B cell (primary cell): ENCODE measurements at regions not wholly inside any gene's neighbourhood (a gene's known extent, or its start where the extent isn't known, plus 50 kb on each side); places are given as distances from the start of the nearest gene placed in this dataset.

ENCODE experiments used
- ATAC-seq: fragments of 200-7000 bp; cut with Tn5 transposase; one replicate; pipeline ENCODE4 v1.10.0; 2021; ENCODE audit warnings: low read depth, mild to moderate bottlenecking, moderate number of reproducible peaks, moderate library complexity
- CTCF ChIA-PET: fragments of 350-600 bp; sonication (Branson Sonifier 250); formaldehyde crosslinking; loops from one replicate; lab custom pipeline; 2021; ENCODE audit warnings: antibody characterized with exemption, inconsistent platforms; lab: Charles Lee
- POLR2A ChIA-PET: fragments of 350-600 bp; sonication (Branson Sonifier 250); formaldehyde crosslinking; loops from one replicate; lab custom pipeline; 2021; ENCODE audit warnings: antibody characterized with exemption; lab: Charles Lee
- DNase-seq: peaks from one replicate; pipeline ENCODE4 v3.0.0; 2013
- H2AFZ ChIP-seq: 2 replicates; pipeline ENCODE4 v1.6.1; 2012; ENCODE audit warnings: mild to moderate bottlenecking, low read depth, low read length; ENCODE audit not compliant: insufficient read depth, poor library complexity, severe bottlenecking
- H3K27ac ChIP-seq, 2 donors: 1 replicate in 1 of 2; 2 replicates in 1 of 2; pipeline ENCODE4 v1.5.1; 2012 to 2013; ENCODE audit warnings: low read length in 2 of 2, mild to moderate bottlenecking in 2 of 2, moderate library complexity in 1 of 2
- H3K27me3 ChIP-seq, 4 experiments: fragments of 200-600 bp in 1 of 4; sonication (generic) in 1 of 4; replicated peaks in 1 of 4; 1 replicate in 2 of 4; 2 replicates in 2 of 4; pipeline versions ENCODE4 v1.6.1 to v1.7.0; 2013 to 2016; ENCODE audit warnings: low read length in 3 of 4, mild to moderate bottlenecking in 2 of 4, mixed read lengths in 1 of 4, moderate library complexity in 1 of 4; ENCODE audit not compliant: insufficient read depth in 4 of 4, control insufficient read depth in 3 of 4; ENCODE audit errors: control extremely low read depth in 1 of 4
- H3K36me3 ChIP-seq, 2 experiments: replicated peaks in 1 of 2; 1 replicate in 1 of 2; 2 replicates in 1 of 2; pipeline versions ENCODE4 v1.6.1 to v1.7.1; 2013; ENCODE audit warnings: low read length in 1 of 2; ENCODE audit not compliant: insufficient read depth in 2 of 2, control insufficient read depth in 1 of 2; ENCODE audit errors: control extremely low read depth in 1 of 2, extremely low read depth in 1 of 2
- H3K4me1 ChIP-seq, 2 donors: fragments of 200-600 bp in 1 of 2; sonication (generic) in 1 of 2; 1 replicate in 1 of 2; 2 replicates in 1 of 2; pipeline versions ENCODE4 v1.5.1 to v1.6.1; 2013 to 2017; ENCODE audit warnings: low read length in 2 of 2; ENCODE audit not compliant: control insufficient read depth in 2 of 2, insufficient read depth in 2 of 2
- H3K4me2 ChIP-seq: replicated peaks from 2 replicates; pipeline ENCODE3; 2012; ENCODE audit warnings: mild to moderate bottlenecking, low read depth, low read length; ENCODE audit not compliant: poor library complexity, severe bottlenecking
- H3K4me3 ChIP-seq, 5 experiments: fragments of 200-600 bp in 1 of 5; sonication (generic) in 1 of 5; 1 replicate in 3 of 5; 2 replicates in 2 of 5; pipeline versions ENCODE4 v1.5.1 to v1.7.0; 2011 to 2016; ENCODE audit warnings: low read length in 4 of 5, mild to moderate bottlenecking in 4 of 5, low read depth in 2 of 5, control low read depth in 1 of 5, moderate library complexity in 1 of 5; ENCODE audit not compliant: insufficient read depth in 1 of 5; ENCODE audit errors: control extremely low read depth in 1 of 5, extremely low read depth in 1 of 5
- H3K79me2 ChIP-seq: fragments of 200-600 bp; sonication (generic); one replicate; pipeline ENCODE4 v1.6.0; 2016; ENCODE audit warnings: low read length; ENCODE audit not compliant: control insufficient read depth, insufficient read depth
- H3K9ac ChIP-seq: fragments of 200-600 bp; sonication (generic); 2 replicates; pipeline ENCODE4 v1.6.1; 2017; ENCODE audit warnings: mild to moderate bottlenecking, low read length, moderate library complexity
- H3K9me3 ChIP-seq, 3 donors: one replicate each; pipeline versions ENCODE4 v1.6.1 to v1.7.1; 2013; ENCODE audit warnings: low read length in 2 of 3; ENCODE audit not compliant: control insufficient read depth in 2 of 3, insufficient read depth in 1 of 3; ENCODE audit errors: control extremely low read depth in 1 of 3
- H4K20me1 ChIP-seq: 2 replicates; pipeline ENCODE4 v1.6.0; 2012; ENCODE audit warnings: mild to moderate bottlenecking, low read length; ENCODE audit not compliant: insufficient read depth, control insufficient read depth, poor library complexity, severe bottlenecking
- H3K27ac Mint-ChIP-seq: one replicate; pipeline ENCODE4 v1.8.0; 2021; ENCODE audit warnings: mixed read lengths
- H3K27me3 Mint-ChIP-seq: one replicate; pipeline ENCODE4 v1.8.0; 2021; ENCODE audit warnings: mixed read lengths
- H3K4me1 Mint-ChIP-seq: one replicate; pipeline ENCODE4 v1.8.0; 2021; ENCODE audit warnings: mixed read lengths
- H3K4me3 Mint-ChIP-seq: one replicate; pipeline ENCODE4 v1.8.0; 2021; ENCODE audit warnings: mixed read lengths
- H3K9me3 Mint-ChIP-seq: one replicate; pipeline ENCODE4 v1.8.0; 2022; ENCODE audit warnings: mixed read lengths; ENCODE audit not compliant: insufficient read depth
- CTCF ChIP-seq: fragments of 200-600 bp; IDR thresholded peaks from one replicate; pipeline ENCODE4 v1.8.0; 2022; ENCODE audit warnings: antibody characterized with exemption, mild to moderate bottlenecking
- EZH2 ChIP-seq: IDR thresholded peaks from 2 replicates; pipeline ENCODE4 v1.6.1; 2012; ENCODE audit warnings: borderline replicate concordance, low read depth, mild to moderate bottlenecking, moderate library complexity, low read length; ENCODE audit not compliant: insufficient read depth, poor library complexity, severe bottlenecking
- WGBS: methylation state at CpG from one replicate; pipeline ENCODE4 v1.1.5; 2013; ENCODE audit warnings: missing lambda C conversion rate; ENCODE audit not compliant: insufficient coverage; 5-methylcytosine and 5-hydroxymethylcytosine counted together
- intact Hi-C: fragments of 100-400 bp; cut with micrococcal nuclease; formaldehyde crosslinking; loops from one replicate; pipeline ENCODE4 v1.10.0; 2022

- Histone ChIP-seq H3K36me3 (no peaks in the 10 kb centered on the region), H3K9me3 (no peaks in the 10 kb centered on the region), H3K9ac (no peak overlapping the region), H3K4me2 (no peak overlapping the region), H4K20me1 (no peaks in the 10 kb centered on the region), H3K27ac (no peak overlapping the region), H3K4me1 (no peaks in the 10 kb centered on the region), H3K4me3 (no peak overlapping the region), H2AFZ (no peak overlapping the region), H3K27me3 (no peaks in the 10 kb centered on the region), H3K79me2 (no peaks in the 10 kb centered on the region)
- Mint-ChIP-seq H3K9me3 (no peaks in the 10 kb centered on the region), H3K4me3 (no peak overlapping the region), H3K27me3 (no peaks in the 10 kb centered on the region), H3K4me1 (no peaks in the 10 kb centered on the region), H3K27ac (no peak overlapping the region)
- no peak for DNase-seq
- intact Hi-C loops = no loop called here
- 80% methylated on average over 1 of the region's 4 CpGs for WGBS
- no peak for ATAC-seq
- CTCF ChIA-PET = no interaction called here
- POLR2A ChIA-PET = no interaction called here
- TF ChIP-seq EZH2 = no peak
- TF ChIP-seq CTCF = no peak
Measured at GRCh38 chr7:42628054-42628453, 283.8 kb downstream of the C7orf25 start.

- TF ChIP-seq EZH2 (no peak), CTCF (no peak)
- Mint-ChIP-seq H3K27me3 (no peaks in the 10 kb centered on the region), H3K4me1 (no peaks in the 10 kb centered on the region), H3K9me3 (no peaks in the 10 kb centered on the region), H3K27ac (no peak overlapping the region), H3K4me3 (no peak overlapping the region)
- H3K79me2 ChIP-seq = no peaks in the 10 kb centered on the region
- intact Hi-C loops = no loop called here
- H4K20me1 ChIP-seq = no peaks in the 10 kb centered on the region
- no peaks in the 10 kb centered on the region for H3K9me3 ChIP-seq
- DNase-seq (no peak), ATAC-seq (no peak)
- ChIA-PET POLR2A (no interaction called here), CTCF (no interaction called here)
- H3K36me3 ChIP-seq = no peaks in the 10 kb centered on the region
- H3K9ac ChIP-seq = no peak overlapping the region
- WGBS = no CpG with 5 or more reads among the region's 3 CpGs
- H3K27me3 ChIP-seq = no peaks in the 10 kb centered on the region
- no peaks in the 10 kb centered on the region for H3K4me1 ChIP-seq
- H3K4me3 ChIP-seq = no peak overlapping the region
- H3K4me2 ChIP-seq = no peak overlapping the region
- H2AFZ ChIP-seq = no peak overlapping the region
- H3K27ac ChIP-seq = no peak overlapping the region
Measured at GRCh38 chr7:42627626-42628025, 284.2 kb downstream of the C7orf25 start.
